ENCODE measurements at regions not wholly inside any gene's neighbourhood (a gene's known extent, or its start where the extent isn't known, plus 50 kb on each side); places are given as distances from the start of the nearest gene placed in this dataset.

- in situ Hi-C loops (cut with MboI; ENCODE audit: low sequenced_read_pairs) = no loop called here
Measured at GRCh38 chr2:158732573-158733429, 62.3 kb upstream of the DAPL1 start.

- in situ Hi-C loops (cut with MboI; ENCODE audit: low sequenced_read_pairs) = no loop called here
Measured at GRCh38 chr2:158733430-158733755, 61.7 kb upstream of the DAPL1 start.

- in situ Hi-C loops (cut with MboI; ENCODE audit: low sequenced_read_pairs) = no loop called here
Measured at GRCh38 chr2:158734442-158734841, 60.7 kb upstream of the DAPL1 start.

- in situ Hi-C loops (cut with MboI; ENCODE audit: low sequenced_read_pairs) = no loop called here
Measured at GRCh38 chr2:158735822-158736580, 59.1 kb upstream of the DAPL1 start.

GRCh38 chr2:158738363-158738762 lies 56.8 kb upstream of the DAPL1 start:
- in situ Hi-C loops (cut with MboI; ENCODE audit: low sequenced_read_pairs) = no loop called here

- in situ Hi-C loops (cut with MboI; ENCODE audit: low sequenced_read_pairs) = loop anchor here (10.0 kb wide), 1 partner anchor 705 kb away; no protein-coding TSS in a partner anchor
Measured at GRCh38 chr2:158740127-158740526, 55.0 kb upstream of the DAPL1 start.

- in situ Hi-C loops (cut with MboI; ENCODE audit: low sequenced_read_pairs) = loop anchor here (10.0 kb wide), 1 partner anchor 706 kb away; no protein-coding TSS in a partner anchor
Measured at GRCh38 chr2:158740621-158741020, 54.5 kb upstream of the DAPL1 start.

GRCh38 chr2:158741625-158742024 lies 53.5 kb upstream of the DAPL1 start:
- in situ Hi-C loops (cut with MboI; ENCODE audit: low sequenced_read_pairs) = loop anchor here (10.0 kb wide), 1 partner anchor 707 kb away; no protein-coding TSS in a partner anchor

GRCh38 chr2:158742536-158742935 lies 52.6 kb upstream of the DAPL1 start:
- in situ Hi-C loops (cut with MboI; ENCODE audit: low sequenced_read_pairs) = loop anchor here (10.0 kb wide), 1 partner anchor 708 kb away; no protein-coding TSS in a partner anchor

GRCh38 chr2:158743466-158743865 lies 51.7 kb upstream of the DAPL1 start:
- in situ Hi-C loops (cut with MboI; ENCODE audit: low sequenced_read_pairs) = loop anchor here (10.0 kb wide), 1 partner anchor 709 kb away; no protein-coding TSS in a partner anchor

- in situ Hi-C loops (cut with MboI; ENCODE audit: low sequenced_read_pairs) = loop anchor here (10.0 kb wide), 1 partner anchor 709 kb away; no protein-coding TSS in a partner anchor
Measured at GRCh38 chr2:158743879-158744278, 51.2 kb upstream of the DAPL1 start.

GRCh38 chr2:158745067-158745865 lies 49.9 kb upstream of the DAPL1 start:
- in situ Hi-C loops (cut with MboI; ENCODE audit: low sequenced_read_pairs) = loop anchor here (10.0 kb wide), 1 partner anchor 710 kb away; no protein-coding TSS in a partner anchor
